HG02970 (cell line): ENCODE measurements at regions not wholly inside any gene's neighbourhood (a gene's known extent, or its start where the extent isn't known, plus 50 kb on each side); places are given as distances from the start of the nearest gene placed in this dataset.
"Not testable (repeated sequence)": the region's sequence is repeated elsewhere in the genome, so short reads cannot be mapped to it uniquely, and the experiment has no call there.

Experiments
- ATAC-seq: cut with Tn5 transposase; IDR thresholded peaks from one replicate; pipeline ENCODE4 v1.9.1; 2021; ENCODE audit warnings: mild to moderate bottlenecking, moderate library complexity, moderate number of reproducible peaks; ENCODE audit not compliant: unreplicated experiment, low FRiP score

GRCh38 chr6:166708460-166708859, 81.4 kb upstream of the RPS6KA2 start:
- no peak for ATAC-seq

- no peak for ATAC-seq
Observed at GRCh38 chr6:166707045-166707444, 80.0 kb upstream of the RPS6KA2 start.

GRCh38 chr6:166705069-166705468, 78.0 kb upstream of the RPS6KA2 start:
- ATAC-seq: no peak

- no peak for ATAC-seq
Observed at GRCh38 chr6:166704171-166704570, 77.1 kb upstream of the RPS6KA2 start.

- ATAC-seq: no peak
Observed at GRCh38 chr6:166703149-166703710, 76.2 kb upstream of the RPS6KA2 start.

GRCh38 chr6:166701424-166701823, 74.4 kb upstream of the RPS6KA2 start:
- ATAC-seq: not testable (repeated sequence)

GRCh38 chr6:166700871-166701270, 73.8 kb upstream of the RPS6KA2 start:
- ATAC-seq: not testable (repeated sequence)

GRCh38 chr6:166697113-166697512, 70.1 kb upstream of the RPS6KA2 start:
- ATAC-seq: no peak

- ATAC-seq: no peak
Observed at GRCh38 chr6:166693880-166694279, 66.8 kb upstream of the RPS6KA2 start.

- no peak for ATAC-seq
Observed at GRCh38 chr6:166692723-166693302, 65.8 kb upstream of the RPS6KA2 start.

- ATAC-seq: no peak
Observed at GRCh38 chr6:166691746-166692145, 64.7 kb upstream of the RPS6KA2 start.

GRCh38 chr6:166691199-166691598, 64.1 kb upstream of the RPS6KA2 start:
- ATAC-seq: no peak

- ATAC-seq: no peak
Observed at GRCh38 chr6:166689687-166690086, 62.6 kb upstream of the RPS6KA2 start.

GRCh38 chr6:166688901-166689300, 61.9 kb upstream of the RPS6KA2 start:
- ATAC-seq: no peak

- no peak for ATAC-seq
Observed at GRCh38 chr6:166687879-166688205, 60.8 kb upstream of the RPS6KA2 start.

GRCh38 chr6:166687070-166687878, 60.2 kb upstream of the RPS6KA2 start:
- no peak for ATAC-seq

- ATAC-seq: no peak
Observed at GRCh38 chr6:166686317-166686716, 59.3 kb upstream of the RPS6KA2 start.

- ATAC-seq: no peak
Observed at GRCh38 chr6:166684866-166685265, 57.8 kb upstream of the RPS6KA2 start.

- no peak for ATAC-seq
Observed at GRCh38 chr6:166684170-166684569, 57.1 kb upstream of the RPS6KA2 start.

- no peak for ATAC-seq
Observed at GRCh38 chr6:166683477-166683876, 56.4 kb upstream of the RPS6KA2 start.

- no peak for ATAC-seq
Observed at GRCh38 chr6:166679566-166679965, 52.5 kb upstream of the RPS6KA2 start.

GRCh38 chr6:166678426-166678825, 51.4 kb upstream of the RPS6KA2 start:
- no peak for ATAC-seq
